HG03139 (cell line): ENCODE measurements at regions not wholly inside any gene's neighbourhood (a gene's known extent, or its start where the extent isn't known, plus 50 kb on each side); places are given as distances from the start of the nearest gene placed in this dataset.

Experiments used
- ATAC-seq: cut with Tn5 transposase; IDR thresholded peaks from one replicate; pipeline ENCODE4 v1.9.1; 2021; ENCODE audit not compliant: unreplicated experiment

- ATAC-seq, result no peak
Measured at GRCh38 chr5:65068410-65068809, 299.7 kb downstream of the CWC27 start.

- no peak for ATAC-seq
Measured at GRCh38 chr5:65070026-65070425, 301.3 kb downstream of the CWC27 start.

- ATAC-seq, result no peak
Measured at GRCh38 chr5:65072850-65073249, 304.1 kb downstream of the CWC27 start.

- no peak for ATAC-seq
Measured at GRCh38 chr5:65073250-65073661, 304.5 kb downstream of the CWC27 start.

GRCh38 chr5:65075623-65076250 is 307.0 kb downstream of the CWC27 start:
- ATAC-seq, result no peak

GRCh38 chr5:65076251-65076869 is 307.6 kb downstream of the CWC27 start:
- ATAC-seq, result peak; percentile 74

GRCh38 chr5:65077653-65078052 is 308.9 kb downstream of the CWC27 start:
- ATAC-seq, result no peak

- no peak for ATAC-seq
Measured at GRCh38 chr5:65078331-65078730, 309.6 kb downstream of the CWC27 start.

- no peak for ATAC-seq
Measured at GRCh38 chr5:65081071-65081470, 312.3 kb downstream of the CWC27 start.

GRCh38 chr5:65084795-65085515 is 316.2 kb downstream of the CWC27 start:
- no peak for ATAC-seq

- no peak for ATAC-seq
Measured at GRCh38 chr5:65085516-65085850, 316.8 kb downstream of the CWC27 start.

GRCh38 chr5:65086234-65086890 is 317.6 kb downstream of the CWC27 start:
- ATAC-seq, result no peak

- ATAC-seq, result no peak
Measured at GRCh38 chr5:65087154-65087553, 318.4 kb downstream of the CWC27 start.

GRCh38 chr5:65094279-65094678 is 325.5 kb downstream of the CWC27 start:
- ATAC-seq, result no peak

- no peak for ATAC-seq
Measured at GRCh38 chr5:65098393-65098792, 329.7 kb downstream of the CWC27 start.
